Heart left ventricle (tissue), 13 donors: ENCODE measurements at regions not wholly inside any gene's neighbourhood (a gene's known extent, or its start where the extent isn't known, plus 50 kb on each side); places are given as distances from the start of the nearest gene placed in this dataset.

Experiments used
- POLR2A ChIP-seq, 2 donors: fragments of 450-650 bp; IDR thresholded peaks; one replicate each; pipeline ENCODE4 v1.6.1; 2017; ENCODE audit warnings: antibody characterized with exemption in 2 of 2, mild to moderate bottlenecking in 2 of 2, moderate library complexity in 2 of 2
- TF ChIP-seq, protein P1 (sequence below), 12 donors: fragments of 200-600 bp; sonication (generic) in 4 of 12; IDR thresholded peaks; one replicate each; pipeline versions ENCODE4 v1.5.0 to v1.8.0; 2018 to 2022; ENCODE audit warnings: antibody characterized with exemption in 12 of 12, mild to moderate bottlenecking in 5 of 12
- donor health status: ischemic (EF 13 %, LVEDD 7.1; RV severe dilation, severe dysfunction).
- donor health status: DM: no; HTN: yes; CAD: no.
- donor health status: DM: no; HTN: no; CAD: no.
- donor health status: ischemic (EF 25% LVEDD 6.9; RV normal size, moderate dysfunction).
- donor health status: ischemic (EF 25% LVEDD 5.7; RV mildly dilated, moderate dysfunction).
- donor health status: ischemic (EF 35%, LVEDD 5.7; RV mildly dilated, moderate dysfunction).
- donor health status: nonischemic (EF 11% LVEDD 7.7; RV severe dilation, severe dysfunction).
- donor health status: DM: yes; HTN: yes; CAD: no.
- donor health status: PGD.
- donor health status: ischemic (EF 29% LVEDD 5.4; RV normal size, mild dysfunction).
- donor health status: nonischemic (EF 23%, LVEDD 6.1; RV moderate dilation, normal function).

DNA sequence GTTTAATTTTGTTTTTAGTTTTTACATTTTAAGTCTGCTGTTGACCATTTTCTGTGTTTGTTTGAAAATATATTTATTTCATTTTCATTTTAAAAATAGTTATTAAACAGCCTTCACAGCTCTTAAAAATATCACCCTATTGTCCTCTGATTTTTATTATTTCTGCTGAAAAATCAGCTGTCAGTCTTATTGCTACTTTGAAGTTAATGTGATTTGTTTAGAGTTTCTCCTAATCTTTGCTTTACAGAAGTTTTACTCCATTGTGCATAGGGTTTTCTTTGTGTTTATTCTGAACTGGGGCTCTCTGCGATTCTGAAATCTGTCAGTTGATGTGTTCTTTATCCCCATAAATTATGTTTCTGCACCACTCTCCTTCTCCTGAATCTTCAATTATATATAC lies 486.3 kb downstream of the SOX5 start:
- TF ChIP-seq, protein P1, sequence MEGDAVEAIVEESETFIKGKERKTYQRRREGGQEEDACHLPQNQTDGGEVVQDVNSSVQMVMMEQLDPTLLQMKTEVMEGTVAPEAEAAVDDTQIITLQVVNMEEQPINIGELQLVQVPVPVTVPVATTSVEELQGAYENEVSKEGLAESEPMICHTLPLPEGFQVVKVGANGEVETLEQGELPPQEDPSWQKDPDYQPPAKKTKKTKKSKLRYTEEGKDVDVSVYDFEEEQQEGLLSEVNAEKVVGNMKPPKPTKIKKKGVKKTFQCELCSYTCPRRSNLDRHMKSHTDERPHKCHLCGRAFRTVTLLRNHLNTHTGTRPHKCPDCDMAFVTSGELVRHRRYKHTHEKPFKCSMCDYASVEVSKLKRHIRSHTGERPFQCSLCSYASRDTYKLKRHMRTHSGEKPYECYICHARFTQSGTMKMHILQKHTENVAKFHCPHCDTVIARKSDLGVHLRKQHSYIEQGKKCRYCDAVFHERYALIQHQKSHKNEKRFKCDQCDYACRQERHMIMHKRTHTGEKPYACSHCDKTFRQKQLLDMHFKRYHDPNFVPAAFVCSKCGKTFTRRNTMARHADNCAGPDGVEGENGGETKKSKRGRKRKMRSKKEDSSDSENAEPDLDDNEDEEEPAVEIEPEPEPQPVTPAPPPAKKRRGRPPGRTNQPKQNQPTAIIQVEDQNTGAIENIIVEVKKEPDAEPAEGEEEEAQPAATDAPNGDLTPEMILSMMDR (IDR thresholded peaks at IDR 0.05): no peak
- TF ChIP-seq POLR2A (IDR thresholded peaks at IDR 0.05): no peak
